Esophagus muscularis mucosa (tissue), 4 donors: ENCODE measurements at regions not wholly inside any gene's neighbourhood (a gene's known extent, or its start where the extent isn't known, plus 50 kb on each side); places are given as distances from the start of the nearest gene placed in this dataset.

Experiments
- DNase-seq: peaks from one replicate; pipeline ENCODE4 v3.0.0-alpha.2; 2017; ENCODE audit errors: extremely low spot score
- H3K27ac ChIP-seq, 4 donors: fragments of 200-600 bp; sonication (generic); replicated peaks in 1 of 4; 1 replicate in 3 of 4; 2 replicates in 1 of 4; pipeline ENCODE4 v1.5.1; 2016 to 2019; ENCODE audit warnings: mild to moderate bottlenecking in 1 of 4
- H3K27me3 ChIP-seq, 4 donors: fragments of 200-600 bp; sonication (generic); one replicate each; pipeline versions ENCODE4 v1.5.1 to v1.6.0; 2016 to 2019
- H3K36me3 ChIP-seq, 4 donors: fragments of 200-600 bp; sonication (generic); one replicate each; pipeline ENCODE4 v1.5.1; 2016 to 2019
- H3K4me1 ChIP-seq, 4 donors: fragments of 200-600 bp; sonication (generic); one replicate each; pipeline ENCODE4 v1.5.1; 2016 to 2019
- H3K4me3 ChIP-seq, 4 donors: fragments of 200-600 bp; sonication (generic); 1 replicate in 2 of 4; 2 replicates in 2 of 4; pipeline ENCODE4 v1.5.1; 2016 to 2019; ENCODE audit warnings: mild to moderate bottlenecking in 4 of 4, moderate library complexity in 1 of 4
- H3K9me3 ChIP-seq, 4 donors: fragments of 200-600 bp; sonication (generic); 1 replicate in 3 of 4; 2 replicates in 1 of 4; pipeline ENCODE4 v1.5.1; 2016 to 2019
- EP300 ChIP-seq: sonication (generic); formaldehyde crosslinking; IDR thresholded peaks from one replicate; pipeline ENCODE4 v1.6.1; 2017; ENCODE audit warnings: antibody characterized with exemption
- POLR2A ChIP-seq: fragments of 450-650 bp; IDR thresholded peaks from one replicate; pipeline ENCODE4 v1.6.1; 2017; ENCODE audit warnings: antibody characterized with exemption, moderate library complexity, mild to moderate bottlenecking, low read depth
- POLR2AphosphoS5 ChIP-seq, 2 donors: sonication (generic); formaldehyde crosslinking; IDR thresholded peaks; one replicate each; pipeline ENCODE4 v1.6.1; 2017; ENCODE audit warnings: antibody characterized with exemption in 2 of 2
- WGBS: methylation state at CpG from one replicate; pipeline ENCODE4 v1.1.5; 2018; 5-methylcytosine and 5-hydroxymethylcytosine counted together
- intact Hi-C: fragments of 100-400 bp; cut with DNase I; formaldehyde crosslinking; loops from one replicate; pipeline ENCODE4 v1.15.1; 2023
- TF ChIP-seq, protein P1 (sequence below), 3 experiments: fragments of 200-600 bp in 2 of 3; fragments of 450-650 bp in 1 of 3; sonication (generic) in 2 of 3; IDR thresholded peaks; one replicate each; pipeline ENCODE4 v1.5.1; 2017 to 2019; ENCODE audit warnings: antibody characterized with exemption in 3 of 3, mild to moderate bottlenecking in 2 of 3, moderate library complexity in 1 of 3

DNA sequence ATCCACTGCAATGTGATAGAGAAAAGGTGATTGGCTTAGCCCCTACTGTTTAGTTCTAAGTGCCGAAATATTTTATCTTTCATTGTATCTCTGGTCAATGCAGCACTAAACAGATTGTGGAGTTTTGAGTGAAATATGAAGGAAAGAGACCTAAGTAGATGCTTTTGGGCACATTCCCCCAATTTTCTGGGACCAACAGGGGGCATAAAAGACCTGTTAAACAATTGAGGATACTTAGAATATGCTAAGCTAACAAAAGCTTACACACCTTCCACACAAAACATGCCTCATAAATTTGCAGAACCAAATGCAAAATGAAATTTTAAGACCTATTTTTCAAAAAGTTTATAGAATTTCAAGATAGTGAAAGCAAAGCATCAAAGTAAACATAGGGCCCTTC is 746.9 kb downstream of the TBC1D32 start:
- no peak for DNase-seq
- Histone ChIP-seq H3K4me3 (no peak overlapping the region), H3K4me1 (no peaks in the 10 kb centered on the region)

DNA sequence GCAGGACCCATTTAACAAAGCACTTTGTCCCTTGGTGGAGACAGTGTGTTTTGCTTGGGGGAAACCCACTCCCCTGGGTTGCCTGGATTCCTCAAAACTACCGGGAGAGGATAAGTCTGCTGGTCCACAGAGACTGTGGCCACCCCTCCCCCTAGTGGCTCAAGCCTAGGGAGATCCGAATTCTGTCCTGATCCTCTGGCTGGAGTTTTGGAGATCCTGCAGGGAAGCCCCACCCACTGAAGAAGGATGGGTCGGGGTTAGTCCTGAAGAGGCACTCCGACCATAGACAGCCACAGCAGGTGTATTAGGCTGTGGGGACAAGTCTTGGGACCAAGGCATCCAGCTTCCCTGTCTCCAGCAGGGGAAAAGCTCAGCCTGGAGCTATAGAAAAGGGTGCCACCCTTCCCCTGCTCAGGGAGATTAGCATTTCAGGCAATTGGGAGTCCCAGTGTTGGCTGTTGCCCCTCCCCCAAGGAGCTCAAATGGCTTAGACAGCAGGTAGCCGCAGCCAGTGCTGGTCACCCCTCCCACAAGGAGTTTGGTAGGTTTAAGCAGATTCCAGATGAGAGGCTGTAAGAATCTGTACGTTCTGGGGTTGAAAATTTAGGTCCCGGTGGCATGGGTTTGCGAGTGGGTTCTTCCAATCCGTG is 750.0 kb downstream of the TBC1D32 start:
- Histone ChIP-seq H3K4me3 (no peak overlapping the region), H3K9me3 (peaks cover 0 to 11% (median 3%) of the 10 kb centered on the region in 4 donors), H3K27ac (no peak overlapping the region), H3K4me1 (no peaks in the 10 kb centered on the region), H3K27me3 (no peaks in the 10 kb centered on the region), H3K36me3 (no peaks in the 10 kb centered on the region)
- intact Hi-C loops: no loop called here
- DNase-seq: no peak
- WGBS: 88% methylated on average over 6 of the region's 9 CpGs
- TF ChIP-seq EP300: no peak
- TF ChIP-seq, protein P1, sequence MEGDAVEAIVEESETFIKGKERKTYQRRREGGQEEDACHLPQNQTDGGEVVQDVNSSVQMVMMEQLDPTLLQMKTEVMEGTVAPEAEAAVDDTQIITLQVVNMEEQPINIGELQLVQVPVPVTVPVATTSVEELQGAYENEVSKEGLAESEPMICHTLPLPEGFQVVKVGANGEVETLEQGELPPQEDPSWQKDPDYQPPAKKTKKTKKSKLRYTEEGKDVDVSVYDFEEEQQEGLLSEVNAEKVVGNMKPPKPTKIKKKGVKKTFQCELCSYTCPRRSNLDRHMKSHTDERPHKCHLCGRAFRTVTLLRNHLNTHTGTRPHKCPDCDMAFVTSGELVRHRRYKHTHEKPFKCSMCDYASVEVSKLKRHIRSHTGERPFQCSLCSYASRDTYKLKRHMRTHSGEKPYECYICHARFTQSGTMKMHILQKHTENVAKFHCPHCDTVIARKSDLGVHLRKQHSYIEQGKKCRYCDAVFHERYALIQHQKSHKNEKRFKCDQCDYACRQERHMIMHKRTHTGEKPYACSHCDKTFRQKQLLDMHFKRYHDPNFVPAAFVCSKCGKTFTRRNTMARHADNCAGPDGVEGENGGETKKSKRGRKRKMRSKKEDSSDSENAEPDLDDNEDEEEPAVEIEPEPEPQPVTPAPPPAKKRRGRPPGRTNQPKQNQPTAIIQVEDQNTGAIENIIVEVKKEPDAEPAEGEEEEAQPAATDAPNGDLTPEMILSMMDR (IDR thresholded peaks at IDR 0.05): no peak
- TF ChIP-seq POLR2AphosphoS5 (IDR thresholded peaks at IDR 0.05): no peak

More for the DNA sequence above, 746.9 kb downstream of the TBC1D32 start:
- TF ChIP-seq EP300 (no peak), POLR2AphosphoS5 (IDR thresholded peaks at IDR 0.05) (no peak), POLR2A (no peak)
- TF ChIP-seq, protein P1 (IDR thresholded peaks at IDR 0.05): no peak
- H3K27me3 ChIP-seq: no peaks in the 10 kb centered on the region
- WGBS: 69% methylated on average over 1 of the region's 1 CpG
- intact Hi-C loops: no loop called here
- H3K27ac ChIP-seq: no peak overlapping the region
- no peaks in the 10 kb centered on the region for H3K9me3 ChIP-seq
- no peaks in the 10 kb centered on the region for H3K36me3 ChIP-seq

DNA sequence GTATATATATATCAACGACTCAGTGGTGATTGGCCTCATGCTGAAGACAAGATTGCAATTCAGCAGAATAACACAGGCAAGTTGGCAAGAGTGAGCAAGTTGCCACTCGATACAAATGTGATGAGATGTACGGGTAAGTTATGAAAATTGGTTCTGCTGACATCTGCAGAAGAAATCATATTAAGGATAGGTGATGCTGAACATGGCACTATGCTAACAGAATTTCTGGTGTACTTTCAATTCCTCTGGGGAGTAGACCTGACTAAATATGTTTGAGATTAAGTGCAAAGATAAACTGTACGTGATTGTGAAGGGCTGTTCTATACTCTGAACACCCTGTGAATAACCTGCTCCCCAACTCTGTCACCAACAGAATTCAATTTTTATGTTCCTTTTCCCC is 758.2 kb downstream of the TBC1D32 start:
- Histone ChIP-seq H3K4me1 (no peaks in the 10 kb centered on the region), H3K27me3 (no peaks in the 10 kb centered on the region), H3K9me3 (peaks cover 0 to 8% (median 0%) of the 10 kb centered on the region in 4 donors), H3K36me3 (no peaks in the 10 kb centered on the region), H3K4me3 (no peak overlapping the region), H3K27ac (no peak overlapping the region)
- 80% methylated on average over 4 of the region's 4 CpGs for WGBS
- TF ChIP-seq EP300 (no peak), POLR2AphosphoS5 (IDR thresholded peaks at IDR 0.05) (no peak), POLR2A (no peak)
- TF ChIP-seq, protein P1 (IDR thresholded peaks at IDR 0.05): no peak
- DNase-seq: no peak
- intact Hi-C loops: no loop called here

DNA sequence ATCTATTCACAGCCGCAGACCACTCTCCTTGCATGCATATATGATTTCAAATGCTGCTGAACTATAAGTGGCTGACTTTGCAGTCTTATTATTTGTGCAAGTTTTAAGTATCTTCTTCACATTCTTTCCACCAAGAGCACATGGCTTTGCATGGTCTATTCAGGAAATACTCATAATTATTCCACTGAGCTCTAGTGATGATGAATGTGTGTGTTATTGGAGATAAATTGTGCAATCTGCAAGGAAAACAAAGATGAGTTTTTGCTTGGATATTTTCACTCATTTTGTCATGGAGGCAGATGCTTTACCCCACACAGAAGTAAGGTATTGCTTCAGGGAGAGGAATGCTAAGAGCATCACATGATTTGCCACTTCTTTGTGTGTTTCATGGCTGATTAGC is 764.6 kb downstream of the TBC1D32 start:
- Histone ChIP-seq H3K36me3 (no peaks in the 10 kb centered on the region), H3K27me3 (no peaks in the 10 kb centered on the region), H3K27ac (no peak overlapping the region), H3K4me3 (no peak overlapping the region), H3K9me3 (no peaks in the 10 kb centered on the region), H3K4me1 (no peaks in the 10 kb centered on the region)
- 93% methylated on average over 1 of the region's 1 CpG for WGBS
- DNase-seq: no peak
- TF ChIP-seq, protein P1 (IDR thresholded peaks at IDR 0.05): no peak
- TF ChIP-seq EP300 (no peak), POLR2AphosphoS5 (IDR thresholded peaks at IDR 0.05) (no peak), POLR2A (no peak)
- intact Hi-C loops: no loop called here

DNA sequence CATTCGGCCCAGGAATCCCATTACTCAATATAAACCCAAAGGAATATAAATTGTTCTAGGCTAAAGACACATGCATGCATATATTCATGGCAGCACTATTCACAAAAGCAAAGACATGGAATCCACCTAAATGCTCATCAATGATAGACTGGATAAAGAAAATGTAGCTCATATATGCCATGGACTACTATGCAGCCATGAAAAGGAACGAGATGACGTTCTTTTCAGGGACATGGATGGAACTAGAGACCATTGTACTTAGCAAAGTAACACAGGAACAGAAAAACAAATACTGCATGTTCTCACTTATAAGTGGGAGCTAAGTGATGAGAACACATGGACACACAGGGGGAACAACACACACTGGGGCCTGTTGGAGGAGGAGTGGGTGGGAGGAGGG is 769.5 kb downstream of the TBC1D32 start:
- no peak for DNase-seq
- Histone ChIP-seq H3K27me3 (no peaks in the 10 kb centered on the region), H3K27ac (no peak overlapping the region), H3K36me3 (no peaks in the 10 kb centered on the region), H3K9me3 (no peaks in the 10 kb centered on the region), H3K4me1 (no peaks in the 10 kb centered on the region), H3K4me3 (no peak overlapping the region)
- 92% methylated on average over 3 of the region's 3 CpGs for WGBS
- intact Hi-C loops: no loop called here
- no peak for TF ChIP-seq POLR2AphosphoS5 (IDR thresholded peaks at IDR 0.05)
- TF ChIP-seq, protein P1 (IDR thresholded peaks at IDR 0.05): no peak
- TF ChIP-seq POLR2A: no peak
- TF ChIP-seq EP300: no peak
